GM12891 (cell line): ENCODE measurements at regions not wholly inside any gene's neighbourhood (a gene's known extent, or its start where the extent isn't known, plus 50 kb on each side); places are given as distances from the start of the nearest gene placed in this dataset.
"Not testable (repeated sequence)": the region's sequence is repeated elsewhere in the genome, so short reads cannot be mapped to it uniquely, and the experiment has no call there.

ENCODE experiments used
- DNase-seq: peaks from one replicate; pipeline ENCODE4 v3.0.0; 2011; ENCODE audit warnings: low spot score; ENCODE audit not compliant: insufficient read length
- FAIRE-seq: peaks from 2 replicates; lab custom pipeline; 2011; peaks lifted over from hg19 to GRCh38; lab: Jason Lieb, UNC
- PAX5 ChIP-seq: IDR thresholded peaks from 2 replicates; pipeline ENCODE4 v1.6.1; 2011; ENCODE audit warnings: low read length, moderate library complexity, mild to moderate bottlenecking; ENCODE audit not compliant: insufficient read depth, severe bottlenecking
- POLR2A ChIP-seq: IDR thresholded peaks from 2 replicates; pipeline ENCODE4 v1.6.1; 2011; ENCODE audit warnings: low read depth, low read length, control low read depth
- POLR2AphosphoS5 ChIP-seq: IDR thresholded peaks from 2 replicates; pipeline ENCODE4 v1.6.1; 2011; ENCODE audit warnings: low read depth, low read length, control low read depth
- POU2F2 ChIP-seq: IDR thresholded peaks from 2 replicates; pipeline ENCODE4 v1.6.1; 2011; ENCODE audit warnings: low read depth, mild to moderate bottlenecking, control low read depth, low read length, moderate library complexity
- SPI1 ChIP-seq: IDR thresholded peaks from 2 replicates; pipeline ENCODE4 v1.6.1; 2011; ENCODE audit warnings: low read depth, low read length, control low read depth
- TAF1 ChIP-seq: IDR thresholded peaks from 2 replicates; pipeline ENCODE4 v1.6.1; 2011; ENCODE audit warnings: low read depth, low read length, control low read depth

DNA sequence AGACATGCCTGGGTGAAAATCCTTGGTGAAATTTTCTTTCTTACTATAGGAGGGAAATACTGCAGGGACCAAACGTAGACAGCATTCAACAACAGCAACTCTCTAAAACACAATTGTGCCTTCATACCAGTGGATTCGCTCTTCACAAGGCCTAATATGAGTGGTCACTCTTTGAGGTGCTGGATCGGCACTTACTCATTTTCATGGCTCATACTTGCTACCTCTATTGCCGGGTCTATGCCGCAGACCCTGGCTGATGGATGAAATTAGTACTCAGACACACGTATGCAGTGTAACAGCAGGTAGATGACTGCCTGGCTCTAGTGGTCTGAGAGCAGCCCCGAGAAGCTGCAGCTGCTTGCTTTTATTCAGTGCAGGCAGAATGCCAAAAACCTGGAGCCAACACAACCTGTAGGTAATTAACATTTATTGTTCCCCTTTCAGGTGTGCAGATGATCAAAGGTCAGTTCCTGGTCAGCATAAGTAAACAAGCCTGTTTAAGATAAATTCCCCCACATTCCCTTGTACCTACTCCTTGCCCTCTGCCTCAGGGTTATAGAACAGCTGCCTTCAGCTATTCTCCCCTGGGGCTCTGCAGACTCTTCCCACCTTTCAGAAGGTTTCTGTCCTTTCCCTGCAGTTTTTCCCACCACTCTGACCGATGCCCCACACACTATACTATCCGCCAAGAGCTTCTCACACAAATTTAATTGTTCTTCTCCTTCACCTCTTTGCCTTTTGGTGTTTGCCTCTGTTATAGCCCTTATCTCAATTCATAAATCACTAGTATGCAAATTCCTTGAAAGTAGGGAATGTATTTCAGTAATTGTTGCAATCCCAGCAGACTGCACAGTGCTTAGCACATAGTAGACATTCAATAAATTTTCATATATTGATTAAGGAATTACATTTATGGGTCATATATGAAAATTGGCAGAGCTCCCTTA, 210.0 kb downstream of the SPANXN3 start:
- FAIRE-seq (no peak), DNase-seq (no peak)
- no peak for TF ChIP-seq PAX5
- no peak for TF ChIP-seq POU2F2
- no peak for TF ChIP-seq SPI1
- no peak for TF ChIP-seq TAF1
- TF ChIP-seq POLR2AphosphoS5 = no peak
- no peak for TF ChIP-seq POLR2A

DNA sequence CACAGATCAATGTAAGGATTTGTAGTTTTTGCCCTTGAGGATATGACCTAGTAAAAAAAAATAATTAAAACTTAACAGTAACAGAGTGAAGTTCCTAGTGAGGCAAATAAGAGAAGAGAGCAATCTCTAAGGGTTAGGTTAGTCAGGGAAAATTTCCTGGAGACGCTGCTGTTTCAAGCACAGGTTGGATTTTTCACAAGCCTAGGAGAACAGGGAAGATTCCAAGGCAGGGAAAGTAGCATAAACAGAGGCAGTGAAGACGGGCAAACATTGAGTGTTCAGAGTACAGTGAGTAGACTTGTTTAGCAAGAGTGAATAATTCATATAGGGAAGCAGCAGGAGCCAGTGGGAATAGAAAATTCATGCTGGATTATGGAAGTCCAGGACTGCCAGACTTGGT, 212.8 kb downstream of the SPANXN3 start:
- TF ChIP-seq TAF1 = no peak
- TF ChIP-seq PAX5 = no peak
- TF ChIP-seq SPI1 = no peak
- TF ChIP-seq POLR2AphosphoS5 = no peak
- TF ChIP-seq POLR2A = no peak
- TF ChIP-seq POU2F2 = no peak
- no peak for FAIRE-seq
- DNase-seq = no peak

DNA sequence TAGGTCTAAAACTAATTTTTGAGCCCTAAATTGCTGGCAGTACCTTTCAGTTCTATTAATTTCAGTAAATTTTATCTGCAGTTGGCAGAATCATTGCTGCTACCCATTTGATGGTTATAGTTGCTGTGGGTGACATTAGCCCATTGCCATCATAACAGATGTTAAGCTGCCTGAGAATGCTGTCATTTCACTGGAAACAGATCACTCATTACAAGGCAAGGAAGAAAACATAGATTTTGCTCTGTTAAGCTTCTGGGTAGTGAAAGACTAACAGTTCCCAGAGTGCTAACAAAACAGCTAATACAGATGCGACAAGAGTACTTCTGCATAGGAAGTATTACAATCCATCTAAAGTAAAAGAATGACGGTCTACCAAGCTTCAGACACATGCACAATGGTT, 213.2 kb downstream of the SPANXN3 start:
- FAIRE-seq = no peak

DNA sequence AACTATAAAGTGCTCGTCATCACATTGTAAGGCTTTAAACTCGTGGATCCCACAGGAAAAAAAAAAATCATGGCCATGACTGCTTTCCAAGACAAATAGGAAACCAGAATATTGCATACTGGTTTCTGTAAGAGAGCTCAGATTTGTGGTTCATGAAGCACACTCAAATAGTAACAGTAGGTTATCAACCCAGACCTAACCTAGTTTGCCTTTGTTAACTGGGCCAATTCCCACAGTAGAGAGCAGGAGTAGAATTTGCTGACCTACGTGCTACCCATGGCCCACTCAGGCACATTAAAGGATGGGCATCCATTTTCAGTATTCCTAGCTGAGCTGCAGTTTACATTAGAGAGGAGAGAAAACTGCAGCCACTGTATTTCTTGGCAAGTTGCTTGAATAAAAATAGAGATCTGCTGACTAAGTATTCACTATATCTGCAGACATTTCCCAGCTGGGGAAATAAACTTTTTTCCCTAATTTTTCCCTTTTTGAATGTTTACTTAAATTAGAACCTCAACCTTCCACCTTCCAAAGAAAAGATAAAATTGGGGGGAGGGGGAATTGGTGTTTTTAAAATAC, 218.5 kb downstream of the SPANXN3 start:
- DNase-seq (no peak), FAIRE-seq (no peak)
- no peak for TF ChIP-seq TAF1
- TF ChIP-seq POLR2AphosphoS5 = no peak
- no peak for TF ChIP-seq POLR2A
- TF ChIP-seq PAX5 = no peak
- TF ChIP-seq SPI1 = no peak
- no peak for TF ChIP-seq POU2F2

More for the DNA sequence above, 213.2 kb downstream of the SPANXN3 start:
- DNase-seq = no peak
- no peak for TF ChIP-seq SPI1
- no peak for TF ChIP-seq PAX5
- TF ChIP-seq POU2F2 = no peak
- TF ChIP-seq TAF1 = no peak
- no peak for TF ChIP-seq POLR2A
- TF ChIP-seq POLR2AphosphoS5 = no peak

DNA sequence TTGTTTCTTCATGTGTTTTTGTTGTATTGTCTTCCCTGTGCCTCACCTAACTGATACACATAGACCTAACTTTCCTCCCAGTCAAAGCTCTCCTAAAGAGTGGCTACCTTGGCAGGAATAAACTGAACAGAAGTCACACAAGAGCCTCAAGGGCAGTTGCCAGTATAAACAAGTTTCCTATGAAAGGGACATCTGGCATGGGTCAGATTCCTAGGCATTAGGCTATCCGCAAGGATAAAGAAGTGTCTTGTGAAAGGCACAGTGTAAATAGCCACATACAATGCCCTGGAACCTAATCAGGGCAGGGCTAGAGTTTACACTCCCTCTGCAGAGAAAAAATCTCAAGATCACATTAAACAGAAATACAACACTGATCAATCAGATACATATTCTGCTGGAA, 220.8 kb downstream of the SPANXN3 start:
- TF ChIP-seq PAX5 = no peak
- TF ChIP-seq POLR2AphosphoS5 = no peak
- TF ChIP-seq POLR2A = no peak
- TF ChIP-seq POU2F2 = no peak
- no peak for TF ChIP-seq SPI1
- TF ChIP-seq TAF1 = no peak
- DNase-seq = no peak
- FAIRE-seq = no peak

DNA sequence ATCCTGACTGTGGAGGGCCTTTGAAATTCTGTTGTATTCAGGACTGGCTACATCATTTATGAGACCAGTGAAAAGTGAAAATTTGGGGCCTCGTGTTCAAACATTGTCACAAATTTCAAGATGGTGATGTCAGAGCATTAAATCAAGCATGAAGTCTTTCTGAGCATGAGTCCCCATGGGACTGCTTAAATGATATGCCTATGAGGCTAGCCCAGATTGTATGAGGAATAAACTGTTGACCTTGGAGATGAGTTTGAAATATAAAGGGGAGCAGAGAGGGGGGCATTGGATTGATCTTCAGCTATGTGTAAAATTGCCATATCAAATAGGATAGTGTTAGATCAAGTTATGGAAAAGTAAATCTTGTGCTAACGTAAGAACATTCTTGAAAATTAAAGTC, 230.0 kb downstream of the SPANXN3 start:
- TF ChIP-seq PAX5 (no peak), POU2F2 (no peak), SPI1 (no peak), POLR2AphosphoS5 (no peak), TAF1 (no peak), POLR2A (no peak)
- DNase-seq (no peak), FAIRE-seq (no peak)

DNA sequence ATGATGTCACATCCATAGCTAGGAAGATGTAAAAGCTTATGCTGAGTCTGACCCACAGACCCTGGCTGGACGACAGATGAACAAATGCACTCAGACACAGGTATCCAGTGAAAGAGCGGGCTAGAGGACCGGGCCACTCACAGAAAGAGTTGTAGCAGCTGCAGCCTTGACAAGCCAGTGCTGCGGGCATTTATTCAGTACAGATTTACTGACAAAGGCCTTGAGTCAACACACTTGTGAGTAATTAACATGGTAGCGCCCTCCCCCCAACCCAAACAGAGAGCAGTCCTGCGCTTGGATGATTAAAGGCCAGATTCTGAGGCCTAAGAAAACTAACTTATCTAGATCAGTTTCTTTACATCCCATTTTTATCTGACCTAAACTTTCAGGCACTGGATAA, 244.6 kb downstream of the SPANXN4 start:
- FAIRE-seq (no peak), DNase-seq (no peak)
- no peak for TF ChIP-seq PAX5
- TF ChIP-seq TAF1 = no peak
- no peak for TF ChIP-seq SPI1
- no peak for TF ChIP-seq POLR2A
- TF ChIP-seq POLR2AphosphoS5 = no peak
- TF ChIP-seq POU2F2 = no peak

DNA sequence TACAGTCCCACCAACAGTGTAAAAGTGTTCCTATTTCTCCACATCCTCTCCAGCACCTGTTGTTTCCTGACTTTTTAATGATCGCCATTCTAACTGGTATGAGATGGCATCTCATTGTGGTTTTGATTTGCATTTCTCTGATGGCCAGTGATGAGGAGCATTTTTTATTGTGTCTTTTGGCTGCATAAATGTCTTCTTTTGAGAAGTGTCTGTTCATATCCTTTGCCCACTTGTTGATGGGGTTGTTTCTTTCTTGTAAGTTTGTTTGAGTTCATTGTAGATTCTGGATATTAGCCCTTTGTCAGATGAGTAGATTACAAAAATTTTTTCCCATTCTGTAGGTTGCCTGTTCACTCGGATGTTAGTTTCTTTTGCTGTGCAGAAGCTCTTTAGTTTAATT, 218.9 kb downstream of the SPANXN4 start:
- not testable (repeated sequence) for FAIRE-seq

DNA sequence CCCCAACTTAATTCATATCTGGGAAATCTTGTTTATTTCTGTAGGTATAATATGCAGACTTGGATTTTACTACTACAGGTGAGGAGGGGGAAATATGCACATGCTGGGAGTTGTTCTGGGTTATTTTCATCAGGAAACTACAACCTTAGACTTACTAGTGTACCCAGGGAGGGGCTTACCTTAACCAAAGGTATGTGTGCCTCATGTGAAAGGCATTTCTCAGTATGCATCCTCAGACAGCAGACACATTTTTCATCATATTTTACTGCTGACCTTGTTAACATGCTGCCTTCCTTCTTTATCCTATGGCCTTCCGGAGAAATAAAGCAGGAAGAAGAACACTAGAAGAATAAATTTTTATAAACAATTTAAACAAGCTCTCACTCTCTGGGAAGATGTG, 214.9 kb downstream of the SPANXN4 start:
- TF ChIP-seq PAX5 (no peak), TAF1 (no peak), POU2F2 (no peak), POLR2A (no peak), SPI1 (no peak), POLR2AphosphoS5 (no peak)
- FAIRE-seq (no peak), DNase-seq (no peak)

More for the DNA sequence above, 218.9 kb downstream of the SPANXN4 start:
- DNase-seq = not testable (repeated sequence)

DNA sequence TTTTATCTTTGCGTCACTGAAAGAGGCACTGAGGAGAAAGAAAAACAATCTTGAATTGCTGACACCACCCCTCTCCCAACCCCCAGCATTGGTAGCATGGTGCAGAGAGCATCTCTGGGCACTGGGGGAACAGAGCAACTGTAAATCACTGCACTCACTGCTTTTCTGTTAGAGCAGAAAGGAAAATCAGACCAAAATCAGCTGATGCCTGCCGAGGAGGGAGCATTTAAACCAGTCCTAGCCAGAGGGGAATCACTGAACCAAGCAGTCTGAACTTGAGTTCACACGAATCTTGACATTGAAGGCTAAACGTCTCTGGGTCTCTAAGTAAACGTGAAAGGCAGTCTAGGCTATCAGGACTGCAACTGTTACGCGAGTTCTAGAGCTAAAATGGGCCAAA, 205.8 kb downstream of the SPANXN4 start:
- FAIRE-seq (no peak), DNase-seq (no peak)
- TF ChIP-seq POU2F2 (no peak), POLR2A (no peak), POLR2AphosphoS5 (no peak), TAF1 (no peak), SPI1 (no peak), PAX5 (no peak)

DNA sequence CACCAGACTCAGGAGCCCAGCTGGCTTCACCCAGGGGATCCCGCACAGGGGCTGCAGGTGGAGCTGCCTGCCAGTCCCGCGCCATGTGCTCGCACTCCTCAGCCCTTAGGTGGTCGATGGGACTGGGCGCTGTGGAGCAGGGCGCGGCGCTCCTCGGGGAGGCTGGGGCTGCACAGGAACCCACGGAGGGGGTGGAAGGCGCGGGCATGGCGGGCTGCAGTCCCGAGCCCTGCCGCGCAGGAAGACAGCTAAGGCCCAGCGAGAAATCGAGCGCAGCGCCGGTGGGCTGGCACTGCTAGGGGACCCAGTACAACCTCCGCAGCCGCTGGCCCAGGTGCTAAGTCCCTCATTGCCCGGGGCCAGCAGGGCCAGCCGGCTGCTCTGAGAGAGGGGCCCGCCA, 202.9 kb downstream of the SPANXN4 start:
- not testable (repeated sequence) for DNase-seq, FAIRE-seq
